GM12878 (cell line): ENCODE measurements at regions not wholly inside any gene's neighbourhood (a gene's known extent, or its start where the extent isn't known, plus 50 kb on each side); places are given as distances from the start of the nearest gene placed in this dataset.

Source experiments
- ATAC-seq: fragments of 200-7000 bp; cut with Tn5 transposase; 3 replicates; pipeline ENCODE4 v1.9.1; 2020; ENCODE audit warnings: mild to moderate bottlenecking, moderate library complexity
- BruUV-seq: library from RNA; stranded (reverse); fragments of 400-500 nt; replicated peaks from 2 replicates; lab custom pipeline; 2021; lab: Mats Ljungman, UMichigan
- CTCF ChIA-PET: fragments of 300-600 bp; sonication (Branson Sonifier 250); formaldehyde crosslinking; extraction: SDS; loops from one replicate; lab custom pipeline; 2021; ENCODE audit warnings: inconsistent platforms; lab: Yijun Ruan, JAX
- POLR2A ChIA-PET: fragments of 350-600 bp; formaldehyde crosslinking; extraction: SDS; loops from one replicate; lab custom pipeline; 2021; ENCODE audit warnings: inconsistent platforms; lab: Charles Lee
- RAD21 ChIA-PET: fragments of 300-600 bp; sonication (Branson Sonifier 250); formaldehyde crosslinking; loops from one replicate; lab custom pipeline; 2023; ENCODE audit warnings: antibody characterized with exemption; ENCODE audit not compliant: unreplicated experiment; lab: Charles Lee
- SMC1A ChIA-PET: fragments of 300-600 bp; sonication (Branson Sonifier 250); formaldehyde crosslinking; loops from one replicate; lab custom pipeline; 2023; ENCODE audit not compliant: unreplicated experiment, uncharacterized antibody; lab: Charles Lee
- DNase-seq: peaks from one replicate; pipeline ENCODE4 v3.0.0-alpha.2; 2011; ENCODE audit warnings: low read depth, low spot score
- FAIRE-seq: peaks from 3 replicates; lab custom pipeline; 2011; peaks lifted over from hg19 to GRCh38; lab: Jason Lieb, UNC
- H2AFZ ChIP-seq: 2 replicates; pipeline ENCODE4 v1.6.0; 2011; ENCODE audit warnings: low read depth, low read length, control low read depth; ENCODE audit not compliant: control insufficient read depth
- H3K27ac ChIP-seq: 2 replicates; pipeline ENCODE4 v1.5.1; 2011; ENCODE audit warnings: control low read depth; ENCODE audit not compliant: control insufficient read depth, insufficient read depth
- H3K27me3 ChIP-seq, 2 experiments: replicated peaks in 1 of 2; 2 replicates each; pipeline versions ENCODE4 v1.6.0 to v1.6.1; 2011; ENCODE audit warnings: low read length in 1 of 2; ENCODE audit not compliant: control insufficient read depth in 2 of 2, insufficient read depth in 2 of 2
- H3K36me3 ChIP-seq, 2 experiments: 2 replicates each; pipeline ENCODE4 v1.5.1; 2011; ENCODE audit warnings: low read length in 1 of 2; ENCODE audit not compliant: control insufficient read depth in 2 of 2, insufficient read depth in 2 of 2
- H3K4me1 ChIP-seq: 2 replicates; pipeline ENCODE4 v1.6.1; 2011; ENCODE audit warnings: mild to moderate bottlenecking, low read length, moderate library complexity, mixed read lengths; ENCODE audit not compliant: control insufficient read depth, insufficient read depth
- H3K4me2 ChIP-seq: 2 replicates; pipeline ENCODE4 v1.6.0; 2011; ENCODE audit warnings: control low read depth; ENCODE audit not compliant: control insufficient read depth, insufficient read depth
- H3K4me3 ChIP-seq: fragments of 200-600 bp; sonication (generic); 2 replicates; pipeline ENCODE4 v1.5.1; 2016
- H3K79me2 ChIP-seq: 2 replicates; pipeline ENCODE4 v1.6.0; 2011; ENCODE audit warnings: low read length; ENCODE audit not compliant: control insufficient read depth, insufficient read depth
- H3K9ac ChIP-seq: 2 replicates; pipeline ENCODE4 v1.8.0; 2011; ENCODE audit warnings: low read length, control low read depth, mixed read lengths; ENCODE audit not compliant: control insufficient read depth, insufficient read depth
- H3K9me3 ChIP-seq: replicated peaks from 3 replicates; pipeline ENCODE4 v1.5.1; 2011; ENCODE audit warnings: mild to moderate bottlenecking, low read length; ENCODE audit not compliant: control insufficient read depth, insufficient read depth
- H4K20me1 ChIP-seq: 2 replicates; pipeline ENCODE4 v1.6.0; 2011; ENCODE audit not compliant: control insufficient read depth, insufficient read depth
- BACH1 ChIP-seq: fragments of 450-650 bp; IDR thresholded peaks from 2 replicates; pipeline ENCODE4 v1.6.1; 2017; ENCODE audit warnings: mild to moderate bottlenecking, borderline replicate concordance
- BMI1 ChIP-seq: fragments of 450-650 bp; IDR thresholded peaks from 2 replicates; pipeline ENCODE4 v1.6.1; 2016; ENCODE audit warnings: mild to moderate bottlenecking, moderate library complexity, borderline replicate concordance
- CTCF ChIP-seq, 3 experiments: IDR thresholded peaks in 2 of 3; conservative IDR thresholded peaks in 1 of 3; 2 replicates each; pipeline ENCODE4 v1.5.1; 2011; ENCODE audit warnings: low read depth in 3 of 3, low read length in 3 of 3, mild to moderate bottlenecking in 3 of 3, control low read depth in 2 of 3, moderate library complexity in 2 of 3, inconsistent platforms in 1 of 3, mixed read lengths in 1 of 3; ENCODE audit not compliant: control insufficient read depth in 2 of 3, insufficient read depth in 1 of 3; ENCODE audit errors: extremely low read depth in 1 of 3
- CUX1 ChIP-seq: IDR thresholded peaks from 2 replicates; pipeline ENCODE4 v1.6.1; 2012; ENCODE audit warnings: improper control_type of control experiment, low read depth, low read length; ENCODE audit not compliant: insufficient replicate concordance
- HCFC1 ChIP-seq: fragments of 150-350 bp; IDR thresholded peaks from 2 replicates; pipeline ENCODE4 v1.6.1; 2014; ENCODE audit warnings: low read length
- HDAC2 ChIP-seq: fragments of 200-600 bp; sonication (generic); IDR thresholded peaks from 2 replicates; pipeline ENCODE4 v1.6.1; 2017
- MEF2A ChIP-seq: IDR thresholded peaks from 2 replicates; pipeline ENCODE4 v1.6.1; 2011; ENCODE audit warnings: low read depth, mild to moderate bottlenecking, low read length, moderate library complexity; ENCODE audit not compliant: insufficient read depth
- MEF2B ChIP-seq: fragments of 450-650 bp; IDR thresholded peaks from 2 replicates; pipeline ENCODE4 v1.6.1; 2018; ENCODE audit warnings: mild to moderate bottlenecking, moderate library complexity; ENCODE audit not compliant: partially characterized antibody, poor library complexity, severe bottlenecking
- NR2C1 ChIP-seq: fragments of 450-650 bp; IDR thresholded peaks from 2 replicates; pipeline ENCODE4 v1.6.1; 2017; ENCODE audit warnings: antibody characterized with exemption, mild to moderate bottlenecking, moderate library complexity
- NR2F1 ChIP-seq: fragments of 450-650 bp; conservative IDR thresholded peaks from 2 replicates; pipeline ENCODE4 v1.6.1; 2017; ENCODE audit warnings: mild to moderate bottlenecking
- PAX8 ChIP-seq: fragments of 450-650 bp; IDR thresholded peaks from 2 replicates; pipeline ENCODE4 v1.6.1; 2017; ENCODE audit warnings: mild to moderate bottlenecking, moderate library complexity
- POLR2A ChIP-seq: IDR thresholded peaks from 2 replicates; pipeline ENCODE4 v1.6.1; 2011; ENCODE audit warnings: low read depth, mild to moderate bottlenecking, low read length
- SREBF1 ChIP-seq: IDR thresholded peaks from 2 replicates; pipeline ENCODE4 v1.6.1; 2012; ENCODE audit warnings: mild to moderate bottlenecking, low read length
- SRF ChIP-seq, 2 experiments: IDR thresholded peaks; 2 replicates each; pipeline ENCODE4 v1.6.1; 2011; ENCODE audit warnings: low read depth in 2 of 2, low read length in 2 of 2, mild to moderate bottlenecking in 1 of 2, moderate library complexity in 1 of 2
- YBX1 ChIP-seq: fragments of 450-650 bp; IDR thresholded peaks from 2 replicates; pipeline ENCODE4 v1.6.1; 2016; ENCODE audit warnings: antibody characterized with exemption
- ZBTB11 ChIP-seq: fragments of 450-650 bp; formaldehyde crosslinking; IDR thresholded peaks from 2 replicates; pipeline ENCODE4 v1.5.0; 2022; ENCODE audit warnings: mild to moderate bottlenecking, missing genetic modification characterization
- ZZZ3 ChIP-seq: IDR thresholded peaks from 2 replicates; pipeline ENCODE4 v1.6.1; 2011; ENCODE audit warnings: low read depth; ENCODE audit not compliant: control insufficient read depth, insufficient read length
- WGBS: methylation state at CpG from one replicate; pipeline ENCODE4 v1.1.6; 2016; ENCODE audit warnings: low lambda C conversion rate; ENCODE audit not compliant: insufficient replicate concordance, insufficient coverage; ENCODE audit errors: missing lambda C conversion rate; 5-methylcytosine and 5-hydroxymethylcytosine counted together
- in situ Hi-C: fragments of 300-500 bp; cut with MboI; formaldehyde crosslinking; loops from 9 replicates; pipeline ENCODE4 v1.14.3; 2018; ENCODE audit warnings: mixed read lengths
- intact Hi-C: fragments of 100-400 bp; cut with micrococcal nuclease; formaldehyde crosslinking; loops from one replicate; pipeline ENCODE4 v1.14.2; 2022; ENCODE audit not compliant: unreplicated experiment

- H4K20me1 ChIP-seq, result no peaks in the 10 kb centered on the region
- no TSS peak for BruUV-seq
- CTCF ChIA-PET, result no interaction called here
- WGBS, result 33% methylated on average over 3 of the region's 3 CpGs
- POLR2A ChIA-PET, result no interaction called here
- H3K79me2 ChIP-seq, result no peaks in the 10 kb centered on the region
- no peak overlapping the region for H3K27ac ChIP-seq
- RAD21 ChIA-PET, result no interaction called here
- FAIRE-seq (no peak), DNase-seq (no peak), ATAC-seq (no peak)
- in situ Hi-C loops (no loop called here), intact Hi-C loops (no loop called here)
- H3K4me1 ChIP-seq, result no peaks in the 10 kb centered on the region
- H3K9me3 ChIP-seq, result no peaks in the 10 kb centered on the region
- no peaks in the 10 kb centered on the region for H3K36me3 ChIP-seq
- H3K9ac ChIP-seq, result no peak overlapping the region
- no peak overlapping the region for H3K4me3 ChIP-seq
- H2AFZ ChIP-seq, result no peak overlapping the region
- SMC1A ChIA-PET, result no interaction called here
- no peaks in the 10 kb centered on the region for H3K27me3 ChIP-seq
- TF ChIP-seq NR2C1 (no peak), MEF2B (no peak), BMI1 (no peak), MEF2A (no peak), BACH1 (no peak), PAX8 (no peak), CTCF (IDR thresholded peaks at IDR 0.05 in 2 of 3, conservative IDR thresholded peaks at IDR 0.05 in 1 of 3; ENCODE audit: control insufficient read depth in 2 of 3, extremely low read depth in 1 of 3, insufficient read depth in 1 of 3, low read depth in 3 of 3, low read length in 3 of 3) (no peak), CUX1 (no peak), ZZZ3 (no peak), NR2F1 (no peak), SRF (IDR thresholded peaks at IDR 0.05; ENCODE audit: low read depth in 2 of 2, low read length in 2 of 2) (no peak), ZBTB11 (CRISPR knock-in tag) (no peak), HCFC1 (no peak), YBX1 (no peak), SREBF1 (no peak), POLR2A (no peak), HDAC2 (no peak)
- no peak overlapping the region for H3K4me2 ChIP-seq
These were observed 560.7 kb upstream of the CPEB2 start for GRCh38 chr4:14441561-14441960.
